SH-SY5Y (cell line): ENCODE measurements at regions not wholly inside any gene's neighbourhood (a gene's known extent, or its start where the extent isn't known, plus 50 kb on each side); places are given as distances from the start of the nearest gene placed in this dataset.

Source experiments
- GATA2 ChIP-seq: IDR thresholded peaks from 2 replicates; pipeline ENCODE4 v1.6.1; 2011; ENCODE audit warnings: mild to moderate bottlenecking, low read depth, low read length
- GATA3 ChIP-seq: IDR thresholded peaks from 2 replicates; pipeline ENCODE4 v1.6.1; 2011; ENCODE audit warnings: low read depth, mild to moderate bottlenecking, low read length, moderate library complexity

DNA sequence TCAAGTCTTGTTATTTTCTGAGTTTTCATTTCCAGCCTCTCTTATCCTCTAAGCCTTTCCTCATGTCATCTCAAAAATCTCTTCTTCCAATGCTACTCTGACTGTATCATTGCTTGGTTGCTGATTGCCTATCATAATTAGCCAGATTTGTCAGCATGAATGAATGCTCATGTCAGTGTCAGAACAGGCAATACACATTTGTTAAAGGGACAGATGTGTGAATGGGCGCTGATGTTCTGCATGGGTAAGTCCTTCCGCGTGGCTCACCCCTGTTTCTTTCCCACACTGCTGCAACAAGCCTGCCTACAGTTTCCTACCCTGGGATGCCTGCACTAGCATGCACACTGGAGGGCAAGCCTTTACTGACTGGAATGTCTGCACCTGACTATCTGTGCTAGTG, 100.6 kb downstream of the RHOU start:
- no peak for TF ChIP-seq GATA2
- no peak for TF ChIP-seq GATA3
